NOMO-1 treated with DMSO at 0.1 percent for 48 hours (cell line): ENCODE measurements at regions not wholly inside any gene's neighbourhood (a gene's known extent, or its start where the extent isn't known, plus 50 kb on each side); places are given as distances from the start of the nearest gene placed in this dataset.
"Not testable (repeated sequence)": the region's sequence is repeated elsewhere in the genome, so short reads cannot be mapped to it uniquely, and the experiment has no call there.

Experiments
- DNase-seq: peaks from one replicate; lab custom pipeline; 2025; ENCODE audit not compliant: unreplicated experiment; lab: John Stamatoyannopoulos, UW

DNA sequence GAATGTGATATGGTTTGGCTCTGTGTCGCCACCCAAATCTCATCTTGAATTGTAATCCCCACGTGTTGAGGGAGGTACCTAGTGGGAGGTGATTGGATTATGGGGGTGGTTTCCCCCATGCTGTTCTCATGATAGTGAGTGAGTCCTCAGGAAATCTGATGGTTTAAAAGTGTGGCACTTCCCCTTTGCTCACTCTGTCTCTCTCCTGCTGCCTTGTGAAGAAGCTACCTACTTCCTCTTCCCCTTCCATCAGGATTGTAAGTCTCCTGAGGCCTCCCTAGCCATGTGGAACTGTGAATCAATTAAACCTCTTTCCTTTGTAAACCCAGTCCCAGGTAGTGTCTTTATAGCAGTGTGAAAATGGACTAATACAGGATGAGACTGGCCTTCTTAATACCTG lies 73.2 kb upstream of the MRPS22 start:
- not testable (repeated sequence) for DNase-seq

DNA sequence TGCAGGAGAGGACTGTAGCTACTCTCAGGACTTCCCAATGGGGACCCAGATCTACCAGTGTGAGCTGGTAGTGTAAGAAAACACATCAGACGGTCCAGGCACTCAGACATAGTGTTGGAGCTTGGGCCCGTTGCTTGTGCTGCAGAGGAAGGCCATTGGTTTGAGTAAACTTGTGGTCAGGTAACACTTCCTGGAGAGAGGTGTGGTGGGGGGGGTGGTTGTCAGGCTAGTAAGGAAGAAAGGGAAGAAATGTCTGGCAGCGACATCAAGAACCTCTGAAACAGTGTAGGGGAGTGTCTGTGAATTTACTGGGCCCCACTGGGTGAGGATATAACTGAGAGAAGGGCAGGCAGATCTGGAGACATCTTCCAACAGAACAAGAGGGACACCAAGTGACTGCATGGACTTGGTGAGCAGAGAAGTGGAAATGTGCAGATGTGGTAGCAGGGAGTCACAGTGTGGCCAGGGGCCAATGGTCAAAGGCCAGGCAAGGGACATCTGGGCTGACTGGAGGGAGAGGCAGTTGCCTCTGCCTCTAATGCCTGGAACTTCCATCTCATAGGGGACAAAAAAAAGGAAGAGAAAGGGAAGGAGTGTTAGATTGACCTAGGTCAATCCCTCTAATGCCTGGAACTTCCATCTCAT lies 63.7 kb upstream of the MRPS22 start:
- DNase-seq: no peak

DNA sequence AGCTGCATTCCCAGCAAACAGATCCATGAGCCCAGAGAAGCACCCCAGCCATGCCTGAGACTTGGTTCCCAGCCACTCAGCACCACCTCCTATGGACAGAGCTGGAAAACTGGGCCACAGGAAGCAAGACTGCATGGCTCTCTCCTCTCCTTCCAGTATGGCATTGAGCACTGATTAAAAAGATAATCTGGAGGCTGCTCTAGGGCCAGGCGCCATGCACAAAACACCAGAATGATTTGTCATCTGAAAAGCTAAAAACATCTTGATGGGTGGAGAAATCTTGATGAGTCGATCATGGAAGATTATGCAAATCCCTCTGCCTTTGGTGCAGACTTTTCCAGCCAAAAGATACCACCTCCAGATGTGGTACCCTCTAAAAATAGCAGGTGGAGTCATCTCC lies 62.7 kb upstream of the MRPS22 start:
- no peak for DNase-seq

DNA sequence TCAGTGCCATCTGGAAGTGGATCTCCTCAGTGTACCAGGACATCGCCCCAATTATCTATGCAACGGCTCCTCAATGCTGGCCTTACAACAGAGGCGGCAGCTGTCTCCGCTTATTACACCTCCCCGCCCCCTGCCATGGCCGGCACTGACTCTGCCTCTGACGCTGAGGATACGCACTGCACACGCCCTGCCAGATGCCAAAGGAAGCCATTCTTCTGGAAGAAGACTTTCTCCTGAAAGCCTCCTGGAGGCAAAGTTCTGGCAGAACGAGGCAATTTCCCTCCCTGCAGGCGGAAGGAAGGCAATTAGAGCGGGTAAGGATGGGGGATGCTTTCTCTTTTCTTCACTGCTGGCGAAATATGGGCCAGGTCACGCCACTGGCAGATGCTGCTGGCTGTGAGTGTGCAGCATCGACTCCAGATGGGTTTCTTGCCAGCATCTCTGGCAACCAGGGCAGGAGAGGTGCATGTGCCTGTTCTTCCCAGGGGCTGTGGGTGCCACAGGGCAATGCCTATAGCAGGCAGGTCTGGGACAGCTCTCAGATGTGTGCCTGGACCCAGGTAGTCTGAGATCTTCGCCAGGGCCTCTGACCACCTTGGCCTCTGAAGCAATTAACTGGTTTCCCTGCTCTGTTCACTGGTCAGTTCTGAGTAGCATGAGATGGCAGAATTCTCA lies 62.2 kb upstream of the MRPS22 start:
- DNase-seq: no peak

DNA sequence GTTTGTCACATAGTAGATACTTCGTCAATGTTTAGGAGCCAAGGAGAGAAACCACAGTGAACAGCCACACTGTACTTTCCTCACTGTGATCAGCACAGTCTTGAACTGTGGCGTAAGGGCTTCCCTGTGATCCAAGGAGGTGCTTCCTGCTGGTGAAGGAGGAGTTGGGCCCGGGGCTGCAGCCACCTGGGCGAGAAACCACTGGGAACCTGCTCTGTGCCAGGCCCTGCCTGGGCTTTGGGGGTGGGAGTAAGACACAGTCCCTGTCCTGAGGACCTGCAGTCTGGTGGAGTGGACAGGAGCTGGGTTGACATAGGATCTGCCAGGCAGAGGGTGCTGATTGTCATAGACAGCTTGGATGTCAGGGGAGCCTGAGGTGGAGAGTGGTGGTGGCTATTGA lies 60.5 kb upstream of the MRPS22 start:
- no peak for DNase-seq

DNA sequence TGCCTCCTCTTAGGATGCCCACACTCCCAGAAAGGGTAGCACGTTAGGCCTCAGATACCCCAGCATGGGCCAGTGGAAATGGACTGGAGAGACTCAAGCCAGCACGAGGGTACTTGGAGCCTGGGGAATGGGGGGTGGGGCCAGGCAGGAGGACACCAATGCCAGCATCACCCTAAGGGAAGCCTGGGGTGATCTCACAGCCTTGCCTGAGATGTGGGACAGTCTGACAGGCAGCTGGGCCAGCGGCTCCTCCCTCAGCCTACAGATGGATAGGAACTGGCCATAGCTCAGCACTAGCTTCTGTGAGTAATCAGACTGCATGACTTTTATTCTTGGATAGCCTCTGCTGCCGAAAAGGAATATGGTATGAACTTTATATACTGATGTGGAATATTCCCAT lies 59.6 kb upstream of the MRPS22 start:
- no peak for DNase-seq

DNA sequence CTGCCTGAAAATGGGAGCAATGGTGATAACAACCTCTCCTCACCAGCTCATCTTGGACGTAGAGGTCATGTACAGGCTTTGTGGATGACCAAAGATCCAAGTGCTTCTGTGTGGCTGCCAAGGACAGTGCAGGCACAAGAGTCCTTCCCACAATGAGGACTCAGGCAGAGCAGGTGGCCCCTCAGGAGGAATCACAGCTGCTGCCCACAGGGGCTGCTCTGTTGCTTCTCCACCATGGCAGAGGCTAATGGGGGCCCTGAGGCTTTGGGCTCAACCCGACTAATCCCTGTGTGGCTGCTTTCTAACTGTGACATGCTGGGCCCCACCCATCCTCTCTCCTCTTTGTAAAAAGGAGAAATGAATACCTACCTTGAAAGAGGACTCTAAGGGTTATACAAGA lies 58.1 kb upstream of the MRPS22 start:
- DNase-seq: no peak

DNA sequence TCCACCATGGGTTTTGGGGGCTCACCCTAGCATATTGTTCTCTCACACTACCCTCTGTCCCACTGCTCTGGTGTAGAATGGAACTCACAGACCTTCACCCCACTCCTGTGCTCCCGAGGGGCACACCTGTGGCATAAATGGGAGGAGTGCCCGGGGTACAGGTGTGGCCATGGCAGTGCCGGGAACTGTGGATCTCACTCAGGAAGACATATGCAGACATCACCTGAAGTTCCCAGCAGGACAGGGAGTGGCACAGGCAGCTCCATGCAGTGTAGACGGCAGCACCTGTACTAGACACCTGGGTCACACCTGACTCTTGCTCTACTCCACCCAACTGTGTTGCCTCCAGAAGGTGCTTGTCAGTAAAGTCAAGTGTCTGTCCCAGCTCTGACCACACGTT lies 57.6 kb upstream of the MRPS22 start:
- DNase-seq: no peak

DNA sequence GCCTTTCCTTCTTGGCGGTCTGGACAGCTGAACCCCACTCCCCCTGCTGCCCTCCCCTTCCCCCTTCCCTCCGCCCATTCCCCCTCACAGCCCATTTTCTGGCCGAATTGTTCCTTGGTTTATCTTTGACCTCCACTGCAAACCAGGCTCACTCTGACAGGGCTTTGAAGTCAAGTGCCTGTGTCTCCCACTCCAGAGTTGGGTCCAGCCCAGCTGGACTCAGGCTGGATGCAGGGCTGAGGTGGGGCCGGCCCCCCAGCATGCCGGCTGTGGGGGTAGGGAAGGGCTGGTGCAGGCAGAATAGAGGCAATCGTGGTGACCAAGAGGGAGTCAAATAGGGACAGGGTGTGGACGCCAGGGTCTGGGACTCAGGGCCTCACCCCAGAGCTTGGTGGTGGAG lies 57.0 kb upstream of the MRPS22 start:
- no peak for DNase-seq

DNA sequence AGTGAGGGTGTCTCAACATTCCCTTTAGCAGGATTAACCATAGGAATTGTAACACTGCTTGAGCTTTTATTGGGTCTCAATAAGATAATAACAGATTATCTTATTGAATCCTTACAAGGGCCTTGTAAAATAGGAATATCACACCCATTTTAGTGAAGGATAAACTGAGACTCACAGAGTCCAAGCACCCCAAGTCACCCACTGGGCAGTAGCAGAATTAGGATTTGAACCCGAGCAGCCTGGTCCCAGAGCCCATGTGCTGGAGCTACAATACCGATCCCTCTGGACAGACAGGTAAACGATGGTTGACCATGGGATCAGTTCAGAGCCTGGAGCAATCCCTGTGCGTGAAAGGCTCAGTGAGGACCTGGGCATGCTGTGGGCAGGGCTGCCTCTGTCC lies 56.3 kb upstream of the MRPS22 start:
- DNase-seq: no peak

DNA sequence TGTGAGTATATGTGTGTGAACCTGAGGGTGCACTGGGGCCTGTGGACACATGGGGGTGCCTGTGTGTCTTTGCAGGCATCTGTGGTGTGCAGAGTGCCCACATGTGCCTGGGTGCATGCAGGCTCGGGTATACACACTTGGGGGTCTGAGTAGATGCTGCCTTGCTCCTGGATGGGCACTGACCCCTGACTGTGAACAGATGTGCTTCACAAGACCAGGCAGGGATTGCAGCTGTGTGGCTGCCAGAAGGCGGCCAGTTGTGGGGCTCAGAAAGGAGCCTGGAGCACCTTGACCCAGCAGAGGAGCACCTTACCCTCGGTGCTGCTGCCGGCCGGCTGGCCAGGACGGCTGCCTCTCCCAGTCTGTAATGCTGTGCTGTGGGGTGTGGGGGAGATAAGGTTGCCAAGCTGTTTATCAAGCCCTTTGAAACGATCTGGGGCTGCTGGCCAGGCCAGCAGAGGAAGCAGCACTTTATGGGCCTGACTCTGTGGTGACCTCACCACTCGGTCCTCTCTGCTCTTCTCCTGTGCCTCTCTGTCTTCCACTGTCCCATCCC lies 55.5 kb upstream of the MRPS22 start:
- DNase-seq: no peak

DNA sequence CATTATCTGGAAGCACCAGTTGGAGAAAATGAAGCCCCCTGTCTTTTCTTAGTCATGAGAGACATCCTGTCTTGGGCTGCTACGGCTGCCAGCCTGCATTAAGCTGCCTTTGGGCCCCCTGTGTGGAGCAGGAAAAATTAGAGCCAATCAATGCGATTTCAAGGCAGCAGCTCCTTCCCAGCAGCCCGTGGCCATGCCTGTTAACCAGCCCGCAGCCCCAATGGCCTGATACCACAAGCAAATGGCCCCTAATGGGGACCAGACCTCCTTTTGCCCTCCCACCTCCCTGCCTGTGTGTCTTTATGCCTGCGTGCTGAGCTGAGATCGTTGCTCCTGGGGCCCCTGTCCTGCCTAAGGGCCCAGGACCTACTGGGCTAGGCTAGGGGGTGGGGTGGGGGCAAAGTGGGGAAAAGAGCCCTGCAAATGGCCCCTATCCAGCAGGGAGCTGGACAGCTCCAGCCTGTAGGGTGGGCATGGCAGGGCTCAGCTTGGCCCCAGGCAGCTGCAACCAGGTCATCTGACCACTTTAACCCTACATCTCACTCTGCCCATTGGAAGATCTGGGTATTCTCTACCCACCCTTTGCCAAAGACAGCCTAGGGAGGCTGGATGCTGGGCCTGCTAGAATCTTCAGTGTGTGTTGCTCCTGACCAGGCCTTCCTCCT lies 53.8 kb upstream of the MRPS22 start:
- DNase-seq: no peak

DNA sequence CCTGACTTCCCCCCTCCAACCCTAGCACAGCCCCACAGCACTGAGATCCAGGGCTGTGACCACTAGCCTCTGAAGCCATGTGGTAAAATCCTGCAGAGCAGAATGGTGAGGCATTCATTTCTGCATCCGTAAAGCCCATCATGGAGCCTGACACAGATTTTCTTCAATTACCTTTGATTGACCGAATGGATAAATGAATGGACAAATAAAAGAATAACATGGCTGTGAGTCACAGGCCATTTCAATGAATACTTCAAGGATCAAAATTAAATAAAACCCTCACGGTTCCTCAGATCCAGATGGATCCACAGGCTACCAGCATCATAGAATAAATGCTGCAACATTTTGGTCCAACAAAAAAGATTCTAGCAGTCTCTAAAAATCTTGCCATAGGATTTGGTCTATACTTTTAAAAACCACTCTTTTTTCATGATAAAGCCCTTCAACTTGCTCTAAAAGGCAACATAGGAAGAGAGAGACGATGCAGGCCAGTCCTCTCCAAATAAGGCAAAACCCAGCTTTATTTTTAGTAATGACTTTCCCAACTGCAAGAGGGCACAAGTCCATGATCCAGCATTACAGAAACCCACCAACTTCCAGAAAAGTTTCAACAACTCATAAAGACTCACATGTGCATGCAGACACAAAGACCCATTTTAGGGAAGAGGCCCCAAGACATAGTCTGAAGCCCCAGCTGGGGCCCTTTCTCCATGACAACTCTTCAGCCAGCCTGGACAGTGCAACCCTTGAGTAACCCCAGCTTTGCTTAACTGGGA lies 52.4 kb upstream of the MRPS22 start:
- no peak for DNase-seq

DNA sequence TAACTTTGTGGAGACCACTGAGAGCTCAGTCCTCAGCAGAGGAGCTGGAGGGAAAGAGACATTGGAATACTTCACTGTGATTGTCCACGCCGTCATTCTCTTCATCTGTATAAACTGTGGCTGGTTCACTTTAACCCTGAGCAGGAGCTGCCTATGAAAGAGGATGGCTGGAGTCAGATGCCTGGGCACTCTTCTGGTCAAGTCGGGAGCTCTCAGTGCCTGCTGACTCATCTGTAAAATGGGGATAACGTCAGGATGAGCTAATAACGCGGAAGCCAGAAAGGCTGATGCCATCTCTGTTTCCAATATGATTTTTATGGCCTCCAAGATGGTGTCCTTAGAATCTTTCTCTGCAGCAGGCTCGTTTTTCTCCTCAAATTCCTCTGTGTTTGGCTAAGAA lies 51.6 kb upstream of the MRPS22 start:
- no peak for DNase-seq

DNA sequence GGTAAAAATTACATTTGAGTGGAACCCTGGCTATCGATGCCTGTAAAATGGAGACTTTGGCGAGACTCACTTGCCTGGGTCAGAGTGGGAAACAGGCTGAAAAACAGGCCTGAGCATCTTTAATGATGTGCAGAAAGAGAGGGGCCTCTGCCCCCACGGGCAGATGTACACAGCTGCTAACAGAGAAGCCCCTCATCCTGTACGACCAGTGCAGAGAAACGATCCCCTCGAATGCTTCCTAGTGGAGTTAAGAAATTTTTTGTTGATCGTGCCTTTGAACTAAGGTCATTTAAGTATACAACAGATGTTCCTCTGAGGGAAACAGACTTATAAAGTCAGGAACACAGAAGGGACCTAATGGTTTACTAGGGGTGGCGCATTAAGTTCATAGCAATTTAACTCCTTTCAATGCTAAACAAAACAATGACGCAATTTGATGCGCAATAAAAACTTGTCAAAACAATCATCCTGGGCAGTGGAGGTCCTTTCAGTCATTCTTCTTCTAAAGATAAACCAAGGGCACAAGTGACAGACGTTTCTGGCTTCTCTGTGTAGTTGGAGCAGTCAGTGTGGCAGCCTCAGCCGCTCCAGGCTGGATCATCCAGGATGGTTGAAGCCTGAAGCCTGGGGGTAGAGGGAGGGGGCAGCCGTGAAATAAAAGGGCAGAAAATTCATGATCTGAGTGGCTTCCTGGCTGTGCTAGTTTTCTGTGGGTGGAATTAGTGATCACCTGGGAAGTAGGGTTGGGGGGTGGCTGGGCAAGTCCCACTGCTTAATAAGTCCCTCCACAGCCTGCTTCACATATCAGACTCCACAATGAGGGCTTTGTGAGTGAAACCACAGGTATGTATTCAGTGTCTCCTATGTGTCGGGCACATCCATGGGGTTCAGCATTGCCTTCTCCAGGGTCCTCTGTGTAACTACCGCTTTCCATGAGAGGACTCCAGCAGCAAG lies 50.8 kb upstream of the MRPS22 start:
- DNase-seq: no peak

DNA sequence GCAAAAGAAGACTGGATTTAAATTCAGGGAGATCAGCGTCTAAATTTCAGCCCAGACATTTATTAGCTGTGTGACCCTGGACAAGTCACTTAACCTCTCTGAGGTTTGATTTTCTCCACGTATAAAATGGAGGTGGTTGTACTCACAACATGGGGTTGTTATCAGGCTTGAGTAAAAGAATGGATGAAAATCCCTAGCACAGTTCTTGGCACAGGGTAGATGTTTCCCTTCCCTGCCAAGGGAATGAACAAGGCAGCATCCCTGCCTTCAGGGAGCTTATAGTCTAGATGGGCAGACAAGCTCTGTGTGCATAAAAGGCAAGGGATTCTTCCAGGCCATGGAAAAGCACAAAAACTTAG lies 50.2 kb upstream of the MRPS22 start:
- DNase-seq: no peak
